ENCODE measurements at regions not wholly inside any gene's neighbourhood (a gene's known extent, or its start where the extent isn't known, plus 50 kb on each side); places are given as distances from the start of the nearest gene placed in this dataset.

GRCh38 chr10:123501148-123501547 lies 165.0 kb upstream of the GPR26 start:
- CTCF ChIA-PET, result no interaction called here
- Histone ChIP-seq H3K36me3 (ENCODE audit: control insufficient read depth in 2 of 2, insufficient read depth in 1 of 2, low read length in 2 of 2) (no peaks in the 10 kb centered on the region), H3K9me3 (ENCODE audit: control insufficient read depth, insufficient read depth, low read depth, low read length) (no peaks in the 10 kb centered on the region), H3K4me3 (ENCODE audit: low read depth, low read length) (no peak overlapping the region), H3K4me1 (ENCODE audit: control insufficient read depth, insufficient read depth, low read length) (no peaks in the 10 kb centered on the region), H3K27ac (ENCODE audit: extremely low read depth, low read depth, low read length) (no peak overlapping the region)
- POLR2A ChIA-PET, result no interaction called here
- TF ChIP-seq YY1 (tag by site-specific recombination; IDR thresholded peaks at IDR 0.05), result no peak
- TF ChIP-seq ZNF747 (tag by site-specific recombination; IDR thresholded peaks at IDR 0.05), result no peak
- TF ChIP-seq ZNF610 (tag by site-specific recombination; IDR thresholded peaks at IDR 0.05; ENCODE audit: borderline replicate concordance), result no peak
- TF ChIP-seq ZNF501 (tag by site-specific recombination; IDR thresholded peaks at IDR 0.05), result no peak
- TF ChIP-seq ZNF350 (tag by site-specific recombination; IDR thresholded peaks at IDR 0.05), result no peak
- TF ChIP-seq ZFP69B (tag by site-specific recombination; IDR thresholded peaks at IDR 0.05), result no peak
- no peak for TF ChIP-seq ZNF621 (tag by site-specific recombination; IDR thresholded peaks at IDR 0.05)
- TF ChIP-seq, protein P1, sequence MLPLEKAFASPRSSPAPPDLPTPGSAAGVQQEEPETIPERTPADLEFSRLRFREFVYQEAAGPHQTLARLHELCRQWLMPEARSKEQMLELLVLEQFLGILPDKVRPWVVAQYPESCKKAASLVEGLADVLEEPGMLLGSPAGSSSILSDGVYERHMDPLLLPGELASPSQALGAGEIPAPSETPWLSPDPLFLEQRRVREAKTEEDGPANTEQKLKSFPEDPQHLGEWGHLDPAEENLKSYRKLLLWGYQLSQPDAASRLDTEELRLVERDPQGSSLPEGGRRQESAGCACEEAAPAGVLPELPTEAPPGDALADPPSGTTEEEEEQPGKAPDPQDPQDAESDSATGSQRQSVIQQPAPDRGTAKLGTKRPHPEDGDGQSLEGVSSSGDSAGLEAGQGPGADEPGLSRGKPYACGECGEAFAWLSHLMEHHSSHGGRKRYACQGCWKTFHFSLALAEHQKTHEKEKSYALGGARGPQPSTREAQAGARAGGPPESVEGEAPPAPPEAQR (tag by site-specific recombination; IDR thresholded peaks at IDR 0.05), result no peak
- no peak for TF ChIP-seq KLF9 (tag by site-specific recombination; IDR thresholded peaks at IDR 0.05; ENCODE audit: low read depth)
- no peak for TF ChIP-seq ZNF645 (tag by site-specific recombination; IDR thresholded peaks at IDR 0.05)
- TF ChIP-seq ZNF664 (tag by site-specific recombination; IDR thresholded peaks at IDR 0.05), result no peak
- no peak for TF ChIP-seq ZNF530 (tag by site-specific recombination; IDR thresholded peaks at IDR 0.05; ENCODE audit: low read depth)
- TF ChIP-seq, protein P2, sequence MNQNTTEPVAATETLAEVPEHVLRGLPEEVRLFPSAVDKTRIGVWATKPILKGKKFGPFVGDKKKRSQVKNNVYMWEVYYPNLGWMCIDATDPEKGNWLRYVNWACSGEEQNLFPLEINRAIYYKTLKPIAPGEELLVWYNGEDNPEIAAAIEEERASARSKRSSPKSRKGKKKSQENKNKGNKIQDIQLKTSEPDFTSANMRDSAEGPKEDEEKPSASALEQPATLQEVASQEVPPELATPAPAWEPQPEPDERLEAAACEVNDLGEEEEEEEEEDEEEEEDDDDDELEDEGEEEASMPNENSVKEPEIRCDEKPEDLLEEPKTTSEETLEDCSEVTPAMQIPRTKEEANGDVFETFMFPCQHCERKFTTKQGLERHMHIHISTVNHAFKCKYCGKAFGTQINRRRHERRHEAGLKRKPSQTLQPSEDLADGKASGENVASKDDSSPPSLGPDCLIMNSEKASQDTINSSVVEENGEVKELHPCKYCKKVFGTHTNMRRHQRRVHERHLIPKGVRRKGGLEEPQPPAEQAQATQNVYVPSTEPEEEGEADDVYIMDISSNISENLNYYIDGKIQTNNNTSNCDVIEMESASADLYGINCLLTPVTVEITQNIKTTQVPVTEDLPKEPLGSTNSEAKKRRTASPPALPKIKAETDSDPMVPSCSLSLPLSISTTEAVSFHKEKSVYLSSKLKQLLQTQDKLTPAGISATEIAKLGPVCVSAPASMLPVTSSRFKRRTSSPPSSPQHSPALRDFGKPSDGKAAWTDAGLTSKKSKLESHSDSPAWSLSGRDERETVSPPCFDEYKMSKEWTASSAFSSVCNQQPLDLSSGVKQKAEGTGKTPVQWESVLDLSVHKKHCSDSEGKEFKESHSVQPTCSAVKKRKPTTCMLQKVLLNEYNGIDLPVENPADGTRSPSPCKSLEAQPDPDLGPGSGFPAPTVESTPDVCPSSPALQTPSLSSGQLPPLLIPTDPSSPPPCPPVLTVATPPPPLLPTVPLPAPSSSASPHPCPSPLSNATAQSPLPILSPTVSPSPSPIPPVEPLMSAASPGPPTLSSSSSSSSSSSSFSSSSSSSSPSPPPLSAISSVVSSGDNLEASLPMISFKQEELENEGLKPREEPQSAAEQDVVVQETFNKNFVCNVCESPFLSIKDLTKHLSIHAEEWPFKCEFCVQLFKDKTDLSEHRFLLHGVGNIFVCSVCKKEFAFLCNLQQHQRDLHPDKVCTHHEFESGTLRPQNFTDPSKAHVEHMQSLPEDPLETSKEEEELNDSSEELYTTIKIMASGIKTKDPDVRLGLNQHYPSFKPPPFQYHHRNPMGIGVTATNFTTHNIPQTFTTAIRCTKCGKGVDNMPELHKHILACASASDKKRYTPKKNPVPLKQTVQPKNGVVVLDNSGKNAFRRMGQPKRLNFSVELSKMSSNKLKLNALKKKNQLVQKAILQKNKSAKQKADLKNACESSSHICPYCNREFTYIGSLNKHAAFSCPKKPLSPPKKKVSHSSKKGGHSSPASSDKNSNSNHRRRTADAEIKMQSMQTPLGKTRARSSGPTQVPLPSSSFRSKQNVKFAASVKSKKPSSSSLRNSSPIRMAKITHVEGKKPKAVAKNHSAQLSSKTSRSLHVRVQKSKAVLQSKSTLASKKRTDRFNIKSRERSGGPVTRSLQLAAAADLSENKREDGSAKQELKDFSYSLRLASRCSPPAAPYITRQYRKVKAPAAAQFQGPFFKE (tag by site-specific recombination; IDR thresholded peaks at IDR 0.05; ENCODE audit: borderline replicate concordance), result no peak
- no peak for TF ChIP-seq INSM2 (tag by site-specific recombination; IDR thresholded peaks at IDR 0.05)
- TF ChIP-seq IKZF3 (tag by site-specific recombination; IDR thresholded peaks at IDR 0.05), result no peak

- CTCF ChIA-PET, result interaction anchor here (1.1 to 1.2 kb wide), 2 partner anchors 67 to 369 kb away, joined by 3 to 5 read pairs; no protein-coding TSS in a partner anchor
- H3K4me1 ChIP-seq (ENCODE audit: control insufficient read depth, insufficient read depth, low read length), result no peaks in the 10 kb centered on the region
Measured at GRCh38 chr10:123502983-123503382, 163.2 kb upstream of the GPR26 start.

More at GRCh38 chr10:123502983-123503382, 163.2 kb upstream of the GPR26 start:
- H3K36me3 ChIP-seq (ENCODE audit: control insufficient read depth in 2 of 2, insufficient read depth in 1 of 2, low read length in 2 of 2), result no peaks in the 10 kb centered on the region
- POLR2A ChIA-PET, result no interaction called here
- no peak overlapping the region for H3K4me3 ChIP-seq (ENCODE audit: low read depth, low read length)
- no peak overlapping the region for H3K27ac ChIP-seq (ENCODE audit: extremely low read depth, low read depth, low read length)
- TF ChIP-seq ZNF654 (tag by site-specific recombination; IDR thresholded peaks at IDR 0.05; ENCODE audit: low read depth) (0 out of 2 replicates have a peak, but pooled peaks have one; percentile 3), ZNF175 (tag by site-specific recombination; IDR thresholded peaks at IDR 0.05) (no peak)
- no peaks in the 10 kb centered on the region for H3K9me3 ChIP-seq (ENCODE audit: control insufficient read depth, insufficient read depth, low read depth, low read length)

All from HEK293 (cell line).